ENCODE measurements at regions not wholly inside any gene's neighbourhood (a gene's known extent, or its start where the extent isn't known, plus 50 kb on each side); places are given as distances from the start of the nearest gene placed in this dataset.

DNA sequence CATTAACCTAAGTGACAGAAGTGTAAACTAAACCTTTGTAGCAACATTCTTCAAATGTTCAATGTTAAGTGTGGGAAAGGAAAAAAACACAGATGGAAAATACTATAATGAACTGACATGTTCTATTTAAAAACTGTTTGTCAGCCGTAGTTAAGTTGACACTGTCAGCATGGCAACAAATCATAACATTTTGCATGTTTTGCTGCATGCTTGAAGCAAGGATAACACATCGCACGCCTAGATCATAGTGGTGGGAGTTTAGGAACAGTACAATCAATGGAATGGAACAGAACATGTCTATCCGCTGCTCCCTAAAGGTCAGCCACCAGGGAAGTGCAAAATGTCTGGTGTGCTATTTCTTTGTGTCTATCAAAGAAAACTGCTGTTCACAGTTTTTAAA is 62.5 kb upstream of the ESRRG start:
- no peak overlapping the region for H3K27ac ChIP-seq (ENCODE audit: low read length)
- WGBS (ENCODE audit: insufficient coverage, low lambda C conversion rate), result no CpG with 5 or more reads among the region's 4 CpGs

DNA sequence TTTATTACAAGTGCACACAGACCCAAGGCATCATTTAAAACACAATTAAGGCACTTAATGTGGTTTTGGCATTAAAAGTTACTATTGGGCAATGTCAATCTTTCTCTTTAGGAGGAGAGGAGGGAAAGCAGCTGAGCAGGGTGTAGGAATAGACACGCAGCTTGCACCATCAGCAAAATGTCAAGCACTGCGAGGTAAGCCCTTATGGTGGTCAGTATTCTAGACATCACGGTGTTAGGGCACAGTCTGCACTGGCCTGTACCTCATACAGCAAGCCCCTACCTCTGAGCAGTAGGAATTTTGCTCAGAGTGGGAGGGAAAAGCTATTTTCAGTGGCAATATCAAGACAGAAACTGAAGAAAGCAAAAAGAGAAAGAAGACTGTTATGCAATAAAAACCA is 62.0 kb upstream of the ESRRG start:
- Histone ChIP-seq H3K4me1 (ENCODE audit: control insufficient read depth, insufficient read depth, low read length) (no peaks in the 10 kb centered on the region), H3K27me3 (ENCODE audit: control insufficient read depth, insufficient read depth, low read length) (no peaks in the 10 kb centered on the region), H3K36me3 (ENCODE audit: control insufficient read depth, insufficient read depth, low read length) (no peaks in the 10 kb centered on the region), H3K4me3 (ENCODE audit: low read length) (no peak overlapping the region), H3K27ac (ENCODE audit: low read length) (no peak overlapping the region), H3K9me3 (ENCODE audit: control insufficient read depth, low read depth, low read length) (no peaks in the 10 kb centered on the region)
- WGBS (ENCODE audit: insufficient coverage, low lambda C conversion rate), result no CpG with 5 or more reads among the region's 3 CpGs
- DNase-seq, result no peak

More for the DNA sequence above, 62.5 kb upstream of the ESRRG start:
- H3K27me3 ChIP-seq (ENCODE audit: control insufficient read depth, insufficient read depth, low read length), result no peaks in the 10 kb centered on the region
- no peak overlapping the region for H3K4me3 ChIP-seq (ENCODE audit: low read length)
- no peaks in the 10 kb centered on the region for H3K4me1 ChIP-seq (ENCODE audit: control insufficient read depth, insufficient read depth, low read length)
- no peaks in the 10 kb centered on the region for H3K36me3 ChIP-seq (ENCODE audit: control insufficient read depth, insufficient read depth, low read length)
- no peak for DNase-seq
- H3K9me3 ChIP-seq (ENCODE audit: control insufficient read depth, low read depth, low read length), result no peaks in the 10 kb centered on the region

DNA sequence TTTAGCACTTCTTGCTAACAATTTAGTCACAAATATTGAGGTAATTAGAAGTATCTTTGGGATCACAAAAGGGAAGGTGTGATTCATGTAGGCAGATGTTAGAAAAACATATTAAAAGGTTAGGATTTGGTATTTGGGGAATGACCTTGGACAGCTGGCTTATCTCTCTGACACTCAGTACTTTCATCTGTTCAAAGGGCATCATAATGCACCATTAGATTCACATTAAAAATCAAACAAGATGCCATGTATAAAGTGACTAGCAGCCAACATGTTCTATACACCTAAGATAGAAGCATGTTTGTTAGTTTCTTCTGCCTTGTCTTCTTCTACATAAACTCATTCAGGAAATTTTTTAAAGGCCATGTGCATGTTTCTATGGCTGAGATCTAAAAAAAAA is 56.5 kb upstream of the ESRRG start:
- no peaks in the 10 kb centered on the region for H3K4me1 ChIP-seq (ENCODE audit: control insufficient read depth, insufficient read depth, low read length)
- no peak for DNase-seq
- no peak overlapping the region for H3K27ac ChIP-seq (ENCODE audit: low read length)
- no peaks in the 10 kb centered on the region for H3K36me3 ChIP-seq (ENCODE audit: control insufficient read depth, insufficient read depth, low read length)
- no peak overlapping the region for H3K4me3 ChIP-seq (ENCODE audit: low read length)
- H3K27me3 ChIP-seq (ENCODE audit: control insufficient read depth, insufficient read depth, low read length), result no peaks in the 10 kb centered on the region
- H3K9me3 ChIP-seq (ENCODE audit: control insufficient read depth, low read depth, low read length), result no peaks in the 10 kb centered on the region

DNA sequence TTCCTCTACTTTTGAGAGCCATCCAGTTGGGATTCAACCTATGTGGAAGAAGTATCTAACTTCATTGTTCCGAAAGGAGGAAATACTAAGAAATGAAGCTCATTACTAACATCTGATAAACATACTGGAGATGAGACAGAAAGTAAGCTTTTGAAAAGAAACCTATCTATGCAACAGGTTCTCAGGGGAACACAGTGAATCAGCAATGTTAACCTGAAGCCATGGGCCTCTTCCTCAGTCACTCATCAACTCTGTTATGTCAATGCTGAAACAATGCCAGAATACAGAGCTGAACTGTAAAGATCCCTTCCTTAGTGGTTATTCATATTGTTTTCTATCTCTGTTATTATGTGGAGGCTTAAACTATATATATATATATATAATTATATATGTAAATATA is 55.5 kb upstream of the ESRRG start:
- no peaks in the 10 kb centered on the region for H3K9me3 ChIP-seq (ENCODE audit: control insufficient read depth, low read depth, low read length)
- no peak overlapping the region for H3K27ac ChIP-seq (ENCODE audit: low read length)
- no CpG with 5 or more reads among the region's 1 CpG for WGBS (ENCODE audit: insufficient coverage, low lambda C conversion rate)
- no peak for DNase-seq
- H3K4me3 ChIP-seq (ENCODE audit: low read length), result no peak overlapping the region
- H3K36me3 ChIP-seq (ENCODE audit: control insufficient read depth, insufficient read depth, low read length), result no peaks in the 10 kb centered on the region
- no peaks in the 10 kb centered on the region for H3K27me3 ChIP-seq (ENCODE audit: control insufficient read depth, insufficient read depth, low read length)
- no peaks in the 10 kb centered on the region for H3K4me1 ChIP-seq (ENCODE audit: control insufficient read depth, insufficient read depth, low read length)

DNA sequence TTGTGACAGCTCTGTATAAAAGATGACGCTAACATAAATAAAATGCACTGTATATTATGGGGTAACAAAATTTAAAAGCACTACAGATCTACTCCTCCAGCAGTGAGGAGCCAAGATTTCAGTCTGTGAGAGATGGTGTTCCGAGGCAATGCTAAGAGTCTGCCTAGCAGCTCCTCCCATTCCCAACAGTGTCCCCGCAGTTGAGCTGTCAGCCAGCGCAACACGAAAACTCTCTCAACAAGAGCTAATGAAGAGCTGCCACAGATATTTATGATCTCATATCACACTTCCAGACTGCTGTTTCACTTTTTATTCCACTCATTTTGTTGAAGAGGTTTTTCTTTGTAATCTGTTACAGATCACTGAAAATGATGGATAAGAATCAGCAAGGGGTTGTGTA is 53.9 kb upstream of the ESRRG start:
- WGBS (ENCODE audit: insufficient coverage, low lambda C conversion rate), result no CpG with 5 or more reads among the region's 5 CpGs
- H3K9me3 ChIP-seq (ENCODE audit: control insufficient read depth, low read depth, low read length), result no peaks in the 10 kb centered on the region
- no peak for DNase-seq

More for the DNA sequence above, 53.9 kb upstream of the ESRRG start:
- H3K4me3 ChIP-seq (ENCODE audit: low read length), result no peak overlapping the region
- H3K4me1 ChIP-seq (ENCODE audit: control insufficient read depth, insufficient read depth, low read length), result no peaks in the 10 kb centered on the region
- H3K27ac ChIP-seq (ENCODE audit: low read length), result no peak overlapping the region
- no peaks in the 10 kb centered on the region for H3K36me3 ChIP-seq (ENCODE audit: control insufficient read depth, insufficient read depth, low read length)
- H3K27me3 ChIP-seq (ENCODE audit: control insufficient read depth, insufficient read depth, low read length), result no peaks in the 10 kb centered on the region
